T-helper 1 cell treated with Interleukin-12 subunit alpha and Interleukin-12 subunit beta and Interleukin-4 antibody, amounts not matched to agents 30 μg/mL and 1 μg/mL, for 36 hours (primary cell): ENCODE measurements at regions not wholly inside any gene's neighbourhood (a gene's known extent, or its start where the extent isn't known, plus 50 kb on each side); places are given as distances from the start of the nearest gene placed in this dataset.

Experiments
- H3K27ac Mint-ChIP-seq: one replicate; pipeline ENCODE4 v1.8.0; 2021; ENCODE audit warnings: mild to moderate bottlenecking, mixed read lengths
- H3K27me3 Mint-ChIP-seq: one replicate; pipeline ENCODE4 v1.8.0; 2021; ENCODE audit warnings: low read depth, mixed read lengths
- H3K36me3 Mint-ChIP-seq: one replicate; pipeline ENCODE4 v1.8.0; 2021; ENCODE audit warnings: low read depth, mixed read lengths
- H3K4me1 Mint-ChIP-seq: one replicate; pipeline ENCODE4 v1.8.0; 2021; ENCODE audit warnings: low read depth, mixed read lengths
- H3K4me3 Mint-ChIP-seq: one replicate; pipeline ENCODE4 v1.8.0; 2021; ENCODE audit warnings: mild to moderate bottlenecking, moderate library complexity, mixed read lengths
- H3K9me3 Mint-ChIP-seq: one replicate; pipeline ENCODE4 v1.8.0; 2021; ENCODE audit warnings: mixed read lengths

GRCh38 chr16:5615868-5616642, 518.5 kb upstream of the EEF2KMT start:
- peaks cover 3% of the 10 kb centered on the region for H3K4me1 Mint-ChIP-seq
- peak overlapping the region; percentile 31 for H3K4me3 Mint-ChIP-seq
- no peaks in the 10 kb centered on the region for H3K36me3 Mint-ChIP-seq
- H3K27ac Mint-ChIP-seq: no peak overlapping the region
- H3K27me3 Mint-ChIP-seq: no peaks in the 10 kb centered on the region
- no peaks in the 10 kb centered on the region for H3K9me3 Mint-ChIP-seq

- H3K36me3 Mint-ChIP-seq: no peaks in the 10 kb centered on the region
- H3K27me3 Mint-ChIP-seq: no peaks in the 10 kb centered on the region
- no peaks in the 10 kb centered on the region for H3K4me1 Mint-ChIP-seq
- H3K9me3 Mint-ChIP-seq: no peaks in the 10 kb centered on the region
- H3K4me3 Mint-ChIP-seq: no peak overlapping the region
- no peak overlapping the region for H3K27ac Mint-ChIP-seq
Observed at GRCh38 chr16:5607169-5607568, 509.6 kb upstream of the EEF2KMT start.

GRCh38 chr16:5605404-5605803, 507.8 kb upstream of the EEF2KMT start:
- H3K27ac Mint-ChIP-seq: no peak overlapping the region
- no peak overlapping the region for H3K4me3 Mint-ChIP-seq
- H3K36me3 Mint-ChIP-seq: no peaks in the 10 kb centered on the region
- H3K27me3 Mint-ChIP-seq: no peaks in the 10 kb centered on the region
- no peaks in the 10 kb centered on the region for H3K4me1 Mint-ChIP-seq
- no peaks in the 10 kb centered on the region for H3K9me3 Mint-ChIP-seq

- H3K4me1 Mint-ChIP-seq: no peaks in the 10 kb centered on the region
- no peaks in the 10 kb centered on the region for H3K9me3 Mint-ChIP-seq
- H3K27ac Mint-ChIP-seq: no peak overlapping the region
- H3K36me3 Mint-ChIP-seq: no peaks in the 10 kb centered on the region
- H3K4me3 Mint-ChIP-seq: no peak overlapping the region
- no peaks in the 10 kb centered on the region for H3K27me3 Mint-ChIP-seq
Observed at GRCh38 chr16:5604770-5605169, 507.2 kb upstream of the EEF2KMT start.

GRCh38 chr16:5603836-5604235, 506.2 kb upstream of the EEF2KMT start:
- H3K36me3 Mint-ChIP-seq: no peaks in the 10 kb centered on the region
- no peaks in the 10 kb centered on the region for H3K27me3 Mint-ChIP-seq
- no peak overlapping the region for H3K4me3 Mint-ChIP-seq

GRCh38 chr16:5601957-5602356, 504.4 kb upstream of the EEF2KMT start:
- Mint-ChIP-seq H3K4me1 (no peaks in the 10 kb centered on the region), H3K9me3 (no peaks in the 10 kb centered on the region), H3K36me3 (no peaks in the 10 kb centered on the region), H3K27ac (no peak overlapping the region), H3K27me3 (no peaks in the 10 kb centered on the region), H3K4me3 (no peak overlapping the region)

More at GRCh38 chr16:5603836-5604235, 506.2 kb upstream of the EEF2KMT start:
- no peaks in the 10 kb centered on the region for H3K9me3 Mint-ChIP-seq
- H3K4me1 Mint-ChIP-seq: no peaks in the 10 kb centered on the region
- H3K27ac Mint-ChIP-seq: no peak overlapping the region

- Mint-ChIP-seq H3K36me3 (no peaks in the 10 kb centered on the region), H3K27ac (no peak overlapping the region), H3K27me3 (no peaks in the 10 kb centered on the region), H3K4me1 (no peaks in the 10 kb centered on the region), H3K9me3 (peaks cover 4% of the 10 kb centered on the region), H3K4me3 (no peak overlapping the region)
Observed at GRCh38 chr16:5598793-5599192, 501.2 kb upstream of the EEF2KMT start.

- Mint-ChIP-seq H3K4me1 (no peaks in the 10 kb centered on the region), H3K27ac (no peak overlapping the region), H3K9me3 (peaks cover 17% of the 10 kb centered on the region), H3K27me3 (no peaks in the 10 kb centered on the region), H3K36me3 (no peaks in the 10 kb centered on the region), H3K4me3 (no peak overlapping the region)
Observed at GRCh38 chr16:5595849-5596248, 498.3 kb upstream of the EEF2KMT start.

- no peak overlapping the region for H3K4me3 Mint-ChIP-seq
Observed at GRCh38 chr16:5590416-5590815, 492.8 kb upstream of the EEF2KMT start.

GRCh38 chr16:5589812-5590373, 492.3 kb upstream of the EEF2KMT start:
- no peak overlapping the region for H3K27ac Mint-ChIP-seq

More at GRCh38 chr16:5590416-5590815, 492.8 kb upstream of the EEF2KMT start:
- H3K9me3 Mint-ChIP-seq: peaks cover 12% of the 10 kb centered on the region
- H3K27ac Mint-ChIP-seq: no peak overlapping the region
- no peaks in the 10 kb centered on the region for H3K27me3 Mint-ChIP-seq
- no peaks in the 10 kb centered on the region for H3K4me1 Mint-ChIP-seq
- no peaks in the 10 kb centered on the region for H3K36me3 Mint-ChIP-seq

GRCh38 chr16:5584109-5584508, 486.5 kb upstream of the EEF2KMT start:
- Mint-ChIP-seq H3K27ac (no peak overlapping the region), H3K4me1 (no peaks in the 10 kb centered on the region), H3K36me3 (no peaks in the 10 kb centered on the region), H3K9me3 (peaks cover 3% of the 10 kb centered on the region), H3K4me3 (no peak overlapping the region), H3K27me3 (no peaks in the 10 kb centered on the region)

More at GRCh38 chr16:5589812-5590373, 492.3 kb upstream of the EEF2KMT start:
- no peaks in the 10 kb centered on the region for H3K4me1 Mint-ChIP-seq
- H3K36me3 Mint-ChIP-seq: no peaks in the 10 kb centered on the region
- no peak overlapping the region for H3K4me3 Mint-ChIP-seq
- no peaks in the 10 kb centered on the region for H3K27me3 Mint-ChIP-seq
- peaks cover 12% of the 10 kb centered on the region for H3K9me3 Mint-ChIP-seq

- Mint-ChIP-seq H3K9me3 (peaks cover 3% of the 10 kb centered on the region), H3K36me3 (no peaks in the 10 kb centered on the region), H3K27me3 (no peaks in the 10 kb centered on the region), H3K4me1 (no peaks in the 10 kb centered on the region), H3K27ac (no peak overlapping the region), H3K4me3 (no peak overlapping the region)
Observed at GRCh38 chr16:5582529-5582928, 484.9 kb upstream of the EEF2KMT start.

GRCh38 chr16:5581908-5582307, 484.3 kb upstream of the EEF2KMT start:
- Mint-ChIP-seq H3K27me3 (no peaks in the 10 kb centered on the region), H3K4me3 (no peak overlapping the region), H3K27ac (no peak overlapping the region), H3K4me1 (no peaks in the 10 kb centered on the region), H3K9me3 (peaks cover 3% of the 10 kb centered on the region), H3K36me3 (no peaks in the 10 kb centered on the region)

GRCh38 chr16:5581428-5581827, 483.8 kb upstream of the EEF2KMT start:
- H3K9me3 Mint-ChIP-seq: peaks cover 3% of the 10 kb centered on the region
- no peaks in the 10 kb centered on the region for H3K36me3 Mint-ChIP-seq
- H3K27ac Mint-ChIP-seq: no peak overlapping the region
- H3K4me1 Mint-ChIP-seq: no peaks in the 10 kb centered on the region
- no peaks in the 10 kb centered on the region for H3K27me3 Mint-ChIP-seq
- no peak overlapping the region for H3K4me3 Mint-ChIP-seq

- peaks cover 3% of the 10 kb centered on the region for H3K9me3 Mint-ChIP-seq
- no peaks in the 10 kb centered on the region for H3K27me3 Mint-ChIP-seq
- no peaks in the 10 kb centered on the region for H3K36me3 Mint-ChIP-seq
- no peaks in the 10 kb centered on the region for H3K4me1 Mint-ChIP-seq
- no peak overlapping the region for H3K4me3 Mint-ChIP-seq
- H3K27ac Mint-ChIP-seq: no peak overlapping the region
Observed at GRCh38 chr16:5580772-5581171, 483.2 kb upstream of the EEF2KMT start.
